WTC11 (cell line): ENCODE measurements at regions not wholly inside any gene's neighbourhood (a gene's known extent, or its start where the extent isn't known, plus 50 kb on each side); places are given as distances from the start of the nearest gene placed in this dataset.
"Not testable (repeated sequence)": the region's sequence is repeated elsewhere in the genome, so short reads cannot be mapped to it uniquely, and the experiment has no call there.

ENCODE experiments used
- ATF3 ChIP-seq: sonication (generic); formaldehyde crosslinking; conservative IDR thresholded peaks from 2 replicates; pipeline ENCODE4 v1.8.1; 2022; ENCODE audit warnings: mild to moderate bottlenecking, missing genetic modification reagents
- CREB1 ChIP-seq: sonication (generic); formaldehyde crosslinking; IDR thresholded peaks from 2 replicates; pipeline ENCODE4 v1.8.0; 2023; ENCODE audit warnings: mild to moderate bottlenecking, missing genetic modification reagents
- CTCF ChIP-seq: fragments of 200-600 bp; IDR thresholded peaks from 2 replicates; pipeline ENCODE4 v1.8.0; 2022; ENCODE audit warnings: antibody characterized with exemption
- GABPB1 ChIP-seq: sonication (generic); formaldehyde crosslinking; IDR thresholded peaks from 2 replicates; pipeline ENCODE4 v1.8.1; 2023; ENCODE audit warnings: mild to moderate bottlenecking, missing genetic modification reagents
- HMGA2 ChIP-seq: fragments of 250-450 bp; sonication (Bioruptor Pico); IDR thresholded peaks from 2 replicates; pipeline ENCODE4 v1.4.0; 2021; ENCODE audit warnings: mild to moderate bottlenecking, moderate library complexity
- JUN ChIP-seq: sonication (generic); formaldehyde crosslinking; IDR thresholded peaks from 2 replicates; pipeline ENCODE4 v1.8.0; 2023; ENCODE audit warnings: mild to moderate bottlenecking, missing genetic modification reagents
- MAX ChIP-seq: sonication (generic); formaldehyde crosslinking; IDR thresholded peaks from 2 replicates; pipeline ENCODE4 v1.8.0; 2022; ENCODE audit warnings: mild to moderate bottlenecking, missing genetic modification reagents
- MXD4 ChIP-seq: fragments of 250-450 bp; sonication (Bioruptor Pico); IDR thresholded peaks from 2 replicates; pipeline ENCODE4 v1.8.0; 2021; ENCODE audit warnings: mild to moderate bottlenecking, moderate library complexity, borderline replicate concordance
- PRRX2 ChIP-seq: fragments of 250-450 bp; sonication (Bioruptor Pico); IDR thresholded peaks from 2 replicates; pipeline ENCODE4 v1.8.0; 2021; ENCODE audit warnings: mild to moderate bottlenecking
- SMAD3 ChIP-seq: sonication (generic); formaldehyde crosslinking; IDR thresholded peaks from 2 replicates; pipeline ENCODE4 v1.8.0; 2022; ENCODE audit warnings: missing genetic modification reagents, mild to moderate bottlenecking, borderline replicate concordance

- TF ChIP-seq MXD4; PRRX2 (CRISPR knock-in tag); CREB1 (CRISPR knock-in tag); JUN; CTCF; GABPB1 (CRISPR knock-in tag); MAX; SMAD3 (CRISPR knock-in tag); ATF3 (CRISPR knock-in tag); HMGA2 (CRISPR knock-in tag): not testable (repeated sequence)
Observed at GRCh38 chr1:182201490-182201889, 140.0 kb upstream of the ZNF648 start.
